ENCODE measurements at regions not wholly inside any gene's neighbourhood (a gene's known extent, or its start where the extent isn't known, plus 50 kb on each side); places are given as distances from the start of the nearest gene placed in this dataset.

GRCh38 chr4:123802082-123802645 lies 405.6 kb downstream of the SPRY1 start:
- no peak for DNase-seq
- Histone ChIP-seq H3K27ac (no peak overlapping the region), H3K4me1 (no peaks in the 10 kb centered on the region), H3K27me3 (no peaks in the 10 kb centered on the region), H3K9me3 (peaks cover 0 to 6% (median 2%) of the 10 kb centered on the region in 4 donors), H3K36me3 (no peaks in the 10 kb centered on the region), H3K4me3 (no peak overlapping the region)
- 82 to 85% methylated on average over 4 of the region's 4 CpGs for WGBS, 2 donors
- no peak for ATAC-seq (ENCODE audit: low FRiP score in 2 of 2)
- TF ChIP-seq POLR2A (IDR thresholded peaks at IDR 0.05) (no peak), CTCF (IDR thresholded peaks at IDR 0.05) (no peak), EP300 (IDR thresholded peaks at IDR 0.05) (no peak)

GRCh38 chr4:123802933-123803332 lies 406.3 kb downstream of the SPRY1 start:
- 53 to 73% methylated on average over 2 of the region's 2 CpGs for WGBS, 2 donors
- H3K36me3 ChIP-seq = no peaks in the 10 kb centered on the region
- ATAC-seq (ENCODE audit: low FRiP score in 2 of 2) (no peak), DNase-seq (no peak)
- no peaks in the 10 kb centered on the region for H3K27me3 ChIP-seq
- H3K4me1 ChIP-seq = no peaks in the 10 kb centered on the region
- no peaks in the 10 kb centered on the region for H3K9me3 ChIP-seq
- H3K4me3 ChIP-seq = no peak overlapping the region
- TF ChIP-seq POLR2AphosphoS5 (IDR thresholded peaks at IDR 0.05) = no peak
- no peak for TF ChIP-seq EP300 (IDR thresholded peaks at IDR 0.05)
- no peak overlapping the region for H3K27ac ChIP-seq

- H3K4me1 ChIP-seq = no peaks in the 10 kb centered on the region
- TF ChIP-seq EP300 (IDR thresholded peaks at IDR 0.05) = no peak
- WGBS, 2 donors = 86 to 89% methylated on average over 3 of the region's 3 CpGs
- H3K4me3 ChIP-seq = no peak overlapping the region
- DNase-seq (no peak), ATAC-seq (ENCODE audit: low FRiP score in 2 of 2) (no peak)
- no peaks in the 10 kb centered on the region for H3K27me3 ChIP-seq
- no peaks in the 10 kb centered on the region for H3K36me3 ChIP-seq
- no peaks in the 10 kb centered on the region for H3K9me3 ChIP-seq
- no peak overlapping the region for H3K27ac ChIP-seq
Observed at GRCh38 chr4:123804196-123804721, 407.7 kb downstream of the SPRY1 start.

GRCh38 chr4:123806056-123806455 lies 409.5 kb downstream of the SPRY1 start:
- TF ChIP-seq POLR2AphosphoS5 (IDR thresholded peaks at IDR 0.05) (no peak), EP300 (IDR thresholded peaks at IDR 0.05) (no peak), CTCF (IDR thresholded peaks at IDR 0.05) (no peak), POLR2A (IDR thresholded peaks at IDR 0.05) (no peak)
- 56 to 84% methylated on average over 1 of the region's 1 CpG for WGBS, 2 donors

GRCh38 chr4:123807187-123807586 lies 410.6 kb downstream of the SPRY1 start:
- TF ChIP-seq POLR2AphosphoS5 (IDR thresholded peaks at IDR 0.05) (no peak), CTCF (IDR thresholded peaks at IDR 0.05) (no peak), POLR2A (IDR thresholded peaks at IDR 0.05) (no peak), EP300 (IDR thresholded peaks at IDR 0.05) (no peak)
- H3K9me3 ChIP-seq = no peaks in the 10 kb centered on the region
- no peak overlapping the region for H3K27ac ChIP-seq
- H3K4me3 ChIP-seq = no peak overlapping the region
- no peak for ATAC-seq (ENCODE audit: low FRiP score in 2 of 2)
- no peak for DNase-seq
- 86 to 88% methylated on average over 5 of the region's 5 CpGs for WGBS, 2 donors
- no peaks in the 10 kb centered on the region for H3K36me3 ChIP-seq
- peaks cover 0 to 4% (median 0%) of the 10 kb centered on the region in 4 donors for H3K4me1 ChIP-seq
- H3K27me3 ChIP-seq = no peaks in the 10 kb centered on the region

More at GRCh38 chr4:123806056-123806455, 409.5 kb downstream of the SPRY1 start:
- DNase-seq (no peak), ATAC-seq (ENCODE audit: low FRiP score in 2 of 2) (peak in 1 of 2 donors; percentile 24)
- Histone ChIP-seq H3K27ac (no peak overlapping the region), H3K4me3 (no peak overlapping the region), H3K27me3 (no peaks in the 10 kb centered on the region), H3K36me3 (no peaks in the 10 kb centered on the region), H3K9me3 (no peaks in the 10 kb centered on the region), H3K4me1 (no peaks in the 10 kb centered on the region)

- Histone ChIP-seq H3K4me3 (no peak overlapping the region), H3K27me3 (no peaks in the 10 kb centered on the region), H3K36me3 (no peaks in the 10 kb centered on the region), H3K9me3 (no peaks in the 10 kb centered on the region), H3K4me1 (peaks cover 0 to 4% (median 0%) of the 10 kb centered on the region in 4 donors), H3K27ac (no peak overlapping the region)
- 84 to 97% methylated on average over 1 of the region's 1 CpG for WGBS, 2 donors
- TF ChIP-seq EP300 (IDR thresholded peaks at IDR 0.05) (no peak), POLR2AphosphoS5 (IDR thresholded peaks at IDR 0.05) (no peak), CTCF (IDR thresholded peaks at IDR 0.05) (no peak), POLR2A (IDR thresholded peaks at IDR 0.05) (no peak)
- DNase-seq (no peak), ATAC-seq (ENCODE audit: low FRiP score in 2 of 2) (no peak)
Observed at GRCh38 chr4:123807866-123808265, 411.3 kb downstream of the SPRY1 start.

Data from upper lobe of left lung (tissue), 6 donors.